DOHH2 (cell line): ENCODE measurements at regions not wholly inside any gene's neighbourhood (a gene's known extent, or its start where the extent isn't known, plus 50 kb on each side); places are given as distances from the start of the nearest gene placed in this dataset.

Source experiments
- EZH2phosphoT487 ChIP-seq: fragments of 200-600 bp; sonication (generic); IDR thresholded peaks from 2 replicates; pipeline ENCODE4 v1.6.1; 2017; ENCODE audit warnings: borderline replicate concordance, mild to moderate bottlenecking, antibody characterized with exemption, low read length, moderate library complexity, mixed read lengths
- TF ChIP-seq, protein P1 (sequence below): fragments of 200-600 bp; sonication (generic); IDR thresholded peaks from one replicate; pipeline ENCODE4 v1.5.1; 2014; ENCODE audit warnings: antibody characterized with exemption, mild to moderate bottlenecking, low read depth, low read length; ENCODE audit not compliant: poor library complexity, severe bottlenecking

DNA sequence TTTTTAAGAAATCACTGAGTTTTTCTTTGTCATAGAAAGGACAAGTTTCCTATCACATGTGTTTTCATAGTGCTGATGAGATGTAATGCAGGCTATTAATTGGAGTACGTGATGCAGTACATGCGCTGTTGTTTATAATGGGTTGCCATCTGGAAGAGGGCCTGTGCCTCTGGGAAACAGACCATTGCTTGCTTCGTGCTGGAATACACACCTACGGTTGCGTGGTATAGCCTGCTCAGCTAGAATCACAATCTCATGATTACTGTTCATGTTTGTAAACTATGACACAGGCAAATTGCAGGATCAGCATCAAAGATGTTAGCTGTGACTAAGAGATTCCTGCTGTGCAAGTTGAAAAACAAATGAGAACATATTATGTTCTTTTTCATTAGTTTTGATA, 107.2 kb upstream of the STEAP1B start:
- TF ChIP-seq, protein P1, sequence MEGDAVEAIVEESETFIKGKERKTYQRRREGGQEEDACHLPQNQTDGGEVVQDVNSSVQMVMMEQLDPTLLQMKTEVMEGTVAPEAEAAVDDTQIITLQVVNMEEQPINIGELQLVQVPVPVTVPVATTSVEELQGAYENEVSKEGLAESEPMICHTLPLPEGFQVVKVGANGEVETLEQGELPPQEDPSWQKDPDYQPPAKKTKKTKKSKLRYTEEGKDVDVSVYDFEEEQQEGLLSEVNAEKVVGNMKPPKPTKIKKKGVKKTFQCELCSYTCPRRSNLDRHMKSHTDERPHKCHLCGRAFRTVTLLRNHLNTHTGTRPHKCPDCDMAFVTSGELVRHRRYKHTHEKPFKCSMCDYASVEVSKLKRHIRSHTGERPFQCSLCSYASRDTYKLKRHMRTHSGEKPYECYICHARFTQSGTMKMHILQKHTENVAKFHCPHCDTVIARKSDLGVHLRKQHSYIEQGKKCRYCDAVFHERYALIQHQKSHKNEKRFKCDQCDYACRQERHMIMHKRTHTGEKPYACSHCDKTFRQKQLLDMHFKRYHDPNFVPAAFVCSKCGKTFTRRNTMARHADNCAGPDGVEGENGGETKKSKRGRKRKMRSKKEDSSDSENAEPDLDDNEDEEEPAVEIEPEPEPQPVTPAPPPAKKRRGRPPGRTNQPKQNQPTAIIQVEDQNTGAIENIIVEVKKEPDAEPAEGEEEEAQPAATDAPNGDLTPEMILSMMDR = no peak
- no peak for TF ChIP-seq EZH2phosphoT487
